HCT116 (cell line): ENCODE measurements at regions not wholly inside any gene's neighbourhood (a gene's known extent, or its start where the extent isn't known, plus 50 kb on each side); places are given as distances from the start of the nearest gene placed in this dataset.

Experiments
- ATAC-seq: fragments of 200-7000 bp; cut with Tn5 transposase; 2 replicates; pipeline ENCODE4 v1.9.1; 2020; ENCODE audit warnings: mild to moderate bottlenecking, moderate library complexity
- BruUV-seq: library from RNA; stranded (reverse); fragments of 400-500 nt; replicated peaks from 2 replicates; lab custom pipeline; 2021; lab: Mats Ljungman, UMichigan
- CTCF ChIA-PET: fragments of 300-600 bp; sonication (Branson Sonifier 250); formaldehyde crosslinking; loops from one replicate; lab custom pipeline; 2021; ENCODE audit warnings: antibody characterized with exemption; lab: Charles Lee
- POLR2A ChIA-PET: fragments of 300-600, 350-600 bp; sonication (Branson Sonifier 250); formaldehyde crosslinking; loops from one replicate; lab custom pipeline; 2021; ENCODE audit warnings: antibody characterized with exemption; lab: Charles Lee
- RAD21 ChIA-PET, 2 experiments: fragments of 300-600 bp; sonication (Branson Sonifier 250); formaldehyde crosslinking; loops; one replicate each; lab custom pipeline; 2023; ENCODE audit warnings: low total read pairs in 2 of 2; ENCODE audit not compliant: uncharacterized antibody in 2 of 2, unreplicated experiment in 2 of 2, low non-redundant PET in 1 of 2; lab: Charles Lee
- DNase-seq: peaks from one replicate; pipeline ENCODE4 v3.0.0-alpha.2; 2010; ENCODE audit warnings: low read depth, low spot score
- H2AFZ ChIP-seq: fragments of 200-600 bp; shearing (Covaris generic), sonication (generic); 2 replicates; pipeline ENCODE4 v1.6.1; 2017; ENCODE audit warnings: low read depth, mixed run types, mixed read lengths, antibody characterized with exemption, low read length; ENCODE audit not compliant: poor library complexity, severe bottlenecking
- H3K27ac ChIP-seq: 2 replicates; pipeline ENCODE4 v1.5.1; 2012; ENCODE audit warnings: low read depth, low read length
- H3K27me3 ChIP-seq: fragments of 200-600 bp; sonication (generic); 2 replicates; pipeline ENCODE4 v1.6.1; 2016; ENCODE audit warnings: mixed run types, low read length, mixed read lengths; ENCODE audit not compliant: insufficient read depth
- H3K36me3 ChIP-seq, 2 experiments: fragments of 200-500 bp in 1 of 2; fragments of 200-600 bp in 1 of 2; sonication (Bioruptor generic) in 1 of 2; sonication (generic) in 1 of 2; 2 replicates each; pipeline versions ENCODE4 v1.5.1 to v1.6.1; 2014 to 2016; ENCODE audit warnings: low read length in 2 of 2, inconsistent platforms in 1 of 2, mixed read lengths in 1 of 2, mixed run types in 1 of 2; ENCODE audit not compliant: insufficient read depth in 2 of 2, control insufficient read depth in 1 of 2
- H3K4me1 ChIP-seq, 2 experiments: fragments of 200-600 bp in 1 of 2; sonication (generic) in 1 of 2; 2 replicates each; pipeline versions ENCODE4 v1.5.1 to v1.6.1; 2012 to 2017; ENCODE audit warnings: low read length in 2 of 2, inconsistent platforms in 1 of 2, mild to moderate bottlenecking in 1 of 2, mixed read lengths in 1 of 2, mixed run types in 1 of 2, moderate library complexity in 1 of 2; ENCODE audit not compliant: insufficient read depth in 2 of 2, control insufficient read depth in 1 of 2
- H3K4me2 ChIP-seq: fragments of 200-600 bp; sonication (generic); 2 replicates; pipeline ENCODE4 v1.6.1; 2017; ENCODE audit warnings: mixed run types, low read length, mixed read lengths
- H3K4me3 ChIP-seq, 2 experiments: fragments of 200-600 bp in 1 of 2; sonication (generic) in 1 of 2; replicated peaks in 1 of 2; 2 replicates each; pipeline ENCODE4 v1.5.1; 2011 to 2016; ENCODE audit warnings: low read length in 2 of 2, control low read depth in 1 of 2, low read depth in 1 of 2, mild to moderate bottlenecking in 1 of 2, mixed read lengths in 1 of 2, mixed run types in 1 of 2
- H3K79me2 ChIP-seq: fragments of 200-600 bp; sonication (generic); 2 replicates; pipeline ENCODE4 v1.6.1; 2017; ENCODE audit warnings: mild to moderate bottlenecking, mixed run types, low read length, moderate library complexity, mixed read lengths; ENCODE audit not compliant: insufficient read depth
- H3K9ac ChIP-seq: fragments of 200-600 bp; sonication (generic); 2 replicates; pipeline ENCODE4 v1.6.1; 2016; ENCODE audit warnings: low read length, mixed read lengths
- H3K9me2 ChIP-seq: fragments of 200-600 bp; sonication (generic), shearing (Covaris generic); 2 replicates; pipeline ENCODE4 v1.6.1; 2017; ENCODE audit warnings: mixed run types, mild to moderate bottlenecking, moderate library complexity; ENCODE audit not compliant: insufficient read depth
- H3K9me3 ChIP-seq, 2 experiments: fragments of 200-500 bp in 1 of 2; fragments of 200-600 bp in 1 of 2; sonication (Bioruptor generic) in 1 of 2; sonication (generic) in 1 of 2; 2 replicates each; pipeline ENCODE4 v1.6.1; 2014 to 2017; ENCODE audit warnings: low read length in 2 of 2, mixed read lengths in 2 of 2, inconsistent platforms in 1 of 2, low read depth in 1 of 2, mild to moderate bottlenecking in 1 of 2, mixed run types in 1 of 2, moderate library complexity in 1 of 2; ENCODE audit not compliant: control insufficient read depth in 1 of 2, insufficient read depth in 1 of 2
- H4K20me1 ChIP-seq: fragments of 200-600 bp; sonication (generic), shearing (Covaris generic); 2 replicates; pipeline ENCODE4 v1.6.1; 2017; ENCODE audit warnings: mixed run types, mild to moderate bottlenecking, moderate library complexity; ENCODE audit not compliant: insufficient read depth
- CEBPB ChIP-seq: IDR thresholded peaks from 2 replicates; pipeline ENCODE4 v1.6.1; 2012; ENCODE audit warnings: low read depth
- CTCF ChIP-seq, 3 experiments: fragments of 200-600 bp in 1 of 3; sonication (generic) in 1 of 3; IDR thresholded peaks in 2 of 3; conservative IDR thresholded peaks in 1 of 3; 2 replicates each; pipeline ENCODE4 v1.5.1; 2012 to 2017; ENCODE audit warnings: low read depth in 2 of 3, low read length in 2 of 3, antibody characterized with exemption in 1 of 3, borderline replicate concordance in 1 of 3, control low read depth in 1 of 3, mild to moderate bottlenecking in 1 of 3, mixed read lengths in 1 of 3, mixed run types in 1 of 3, moderate library complexity in 1 of 3; ENCODE audit not compliant: insufficient read depth in 1 of 3
- EGR1 ChIP-seq: IDR thresholded peaks from 2 replicates; pipeline ENCODE4 v1.6.1; 2012; ENCODE audit warnings: low read depth
- EZH2phosphoT487 ChIP-seq: fragments of 200-600 bp; IDR thresholded peaks from 2 replicates; pipeline ENCODE4 v1.6.1; 2018; ENCODE audit warnings: antibody characterized with exemption, borderline replicate concordance
- JUND ChIP-seq: IDR thresholded peaks from 2 replicates; pipeline ENCODE4 v1.6.1; 2012
- POLR2A ChIP-seq: IDR thresholded peaks from 2 replicates; pipeline ENCODE4 v1.7.0; 2011; ENCODE audit warnings: borderline replicate concordance; ENCODE audit not compliant: insufficient read depth, insufficient read length; ENCODE audit errors: extremely low read depth
- REST ChIP-seq: IDR thresholded peaks from 2 replicates; pipeline ENCODE4 v1.6.1; 2012; ENCODE audit warnings: low read depth
- SIN3A ChIP-seq: IDR thresholded peaks from 2 replicates; pipeline ENCODE4 v1.6.1; 2012; ENCODE audit warnings: low read depth
- SP1 ChIP-seq: IDR thresholded peaks from 2 replicates; pipeline ENCODE4 v1.6.1; 2012; ENCODE audit warnings: low read depth
- SRF ChIP-seq: IDR thresholded peaks from 2 replicates; pipeline ENCODE4 v1.6.1; 2012; ENCODE audit warnings: low read depth
- TCF7L2 ChIP-seq: IDR thresholded peaks from 2 replicates; pipeline ENCODE4 v1.7.0; 2011; ENCODE audit warnings: borderline replicate concordance, inconsistent platforms; ENCODE audit not compliant: insufficient read depth, insufficient read length; ENCODE audit errors: extremely low read depth
- YY1 ChIP-seq: IDR thresholded peaks from 2 replicates; pipeline ENCODE4 v1.6.1; 2011; ENCODE audit warnings: low read length, low read depth, moderate library complexity, mild to moderate bottlenecking; ENCODE audit not compliant: insufficient replicate concordance; ENCODE audit errors: extremely low read depth
- ZBTB33 ChIP-seq: IDR thresholded peaks from 2 replicates; pipeline ENCODE4 v1.6.1; 2011; ENCODE audit warnings: mild to moderate bottlenecking, low read length, moderate library complexity; ENCODE audit not compliant: insufficient replicate concordance; ENCODE audit errors: extremely low read depth
- ZFX ChIP-seq: fragments of 450-650 bp; IDR thresholded peaks from 2 replicates; pipeline ENCODE4 v1.6.1; 2017
- ZNF274 ChIP-seq: fragments of 200-500 bp; sonication (Bioruptor generic); IDR thresholded peaks from 2 replicates; pipeline ENCODE4 v1.6.1; 2014; ENCODE audit warnings: mild to moderate bottlenecking, low read depth, low read length, inconsistent platforms
- intact Hi-C: fragments of 100-400 bp; cut with micrococcal nuclease; formaldehyde crosslinking; loops from 2 replicates; pipeline ENCODE4 v1.10.0; 2022
- TF ChIP-seq, protein P1 (sequence below): IDR thresholded peaks from 2 replicates; pipeline ENCODE4 v1.6.1; 2012

DNA sequence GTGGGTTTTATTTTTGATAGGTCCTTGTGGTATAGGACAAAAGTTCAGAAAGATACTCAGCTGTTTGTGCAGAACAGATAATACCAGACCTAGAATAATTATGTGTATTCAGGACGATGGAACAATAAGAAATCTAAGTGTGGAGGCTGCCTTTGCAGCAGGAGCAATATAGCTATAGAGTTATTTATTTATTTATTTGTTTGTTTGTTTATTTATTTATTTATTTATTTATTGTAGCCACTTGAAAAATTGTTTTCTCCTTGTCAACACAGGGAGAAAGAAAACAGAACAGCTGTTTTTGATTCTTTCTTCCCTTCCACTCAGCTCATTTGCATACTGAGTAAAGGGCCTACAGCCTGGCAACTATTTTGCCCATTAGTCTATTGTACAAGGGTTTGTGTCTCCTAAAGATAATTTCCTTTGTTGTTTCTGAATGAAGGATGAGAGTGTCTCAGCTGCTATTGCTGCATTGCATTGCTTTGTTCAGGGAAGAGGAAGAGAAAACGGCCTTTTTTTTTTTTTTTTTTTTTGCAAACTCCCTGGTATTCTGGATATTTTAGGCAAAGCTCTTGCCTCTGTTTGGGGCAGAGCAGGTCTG is 56.0 kb upstream of the ESX1 start:
- no peak overlapping the region for H3K9ac ChIP-seq
- no peaks in the 10 kb centered on the region for H3K36me3 ChIP-seq
- intact Hi-C loops = loop anchor here (1.0 kb wide), 1 partner anchor 33 kb away; no protein-coding TSS in a partner anchor
- BruUV-seq = no TSS peak
- peak overlapping the region; percentile 54 for H2AFZ ChIP-seq
- H3K9me3 ChIP-seq = no peaks in the 10 kb centered on the region
- DNase-seq = no peak
- no peak for TF ChIP-seq CEBPB
- no peak for TF ChIP-seq ZFX
- no peak for TF ChIP-seq TCF7L2
- TF ChIP-seq SP1 = no peak
- no peak for TF ChIP-seq YY1
- no peak for TF ChIP-seq ZNF274
- TF ChIP-seq SIN3A = no peak
- TF ChIP-seq JUND = no peak
- no peak for TF ChIP-seq ZBTB33
- TF ChIP-seq SRF = no peak
- no peak for TF ChIP-seq POLR2A
- no peak for TF ChIP-seq EGR1
- no peak for TF ChIP-seq REST
- TF ChIP-seq, protein P1, sequence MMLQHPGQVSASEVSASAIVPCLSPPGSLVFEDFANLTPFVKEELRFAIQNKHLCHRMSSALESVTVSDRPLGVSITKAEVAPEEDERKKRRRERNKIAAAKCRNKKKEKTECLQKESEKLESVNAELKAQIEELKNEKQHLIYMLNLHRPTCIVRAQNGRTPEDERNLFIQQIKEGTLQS = no peak
- TF ChIP-seq CTCF (IDR thresholded peaks at IDR 0.05 in 2 of 3, conservative IDR thresholded peaks at IDR 0.05 in 1 of 3; ENCODE audit: borderline replicate concordance in 1 of 3, insufficient read depth in 1 of 3, low read depth in 2 of 3, low read length in 2 of 3) = no peak
- no peak for TF ChIP-seq EZH2phosphoT487
- H3K4me2 ChIP-seq = peak overlapping the region; percentile 73
- no peaks in the 10 kb centered on the region for H3K79me2 ChIP-seq
- H3K27ac ChIP-seq = no peak overlapping the region
- H3K27me3 ChIP-seq = no peaks in the 10 kb centered on the region
- H4K20me1 ChIP-seq = no peaks in the 10 kb centered on the region
- peaks cover 0 to 6% of the 10 kb centered on the region in 2 experiments; a peak in 2 of 4 replicates for H3K4me1 ChIP-seq
- POLR2A ChIA-PET = no interaction called here
- CTCF ChIA-PET = interaction anchor here (1.1 kb wide), 1 partner anchor 611 kb away, joined by 3 read pairs; no protein-coding TSS in a partner anchor
- H3K4me3 ChIP-seq = no peak overlapping the region
- H3K9me2 ChIP-seq = no peaks in the 10 kb centered on the region
- RAD21 ChIA-PET = no interaction called here
- no peak for ATAC-seq
